GM19463 (cell line): ENCODE measurements at regions not wholly inside any gene's neighbourhood (a gene's known extent, or its start where the extent isn't known, plus 50 kb on each side); places are given as distances from the start of the nearest gene placed in this dataset.
"Not testable (repeated sequence)": the region's sequence is repeated elsewhere in the genome, so short reads cannot be mapped to it uniquely, and the experiment has no call there.

ENCODE experiments used
- ATAC-seq: cut with Tn5 transposase; IDR thresholded peaks from one replicate; pipeline ENCODE4 v1.9.1; 2021; ENCODE audit warnings: mild to moderate bottlenecking, moderate library complexity; ENCODE audit not compliant: unreplicated experiment

- no peak for ATAC-seq
These were observed 636.4 kb upstream of the ARRDC3 start for GRCh38 chr5:92019376-92019990.

GRCh38 chr5:92017776-92018175 lies 634.7 kb upstream of the ARRDC3 start:
- ATAC-seq: no peak

GRCh38 chr5:92011845-92012244 lies 628.7 kb upstream of the ARRDC3 start:
- ATAC-seq: not testable (repeated sequence)

- ATAC-seq: no peak
These were observed 620.7 kb upstream of the ARRDC3 start for GRCh38 chr5:92003806-92004205.

- no peak for ATAC-seq
These were observed 619.7 kb upstream of the ARRDC3 start for GRCh38 chr5:92002721-92003274.

GRCh38 chr5:91998774-91999173 lies 615.7 kb upstream of the ARRDC3 start:
- ATAC-seq: no peak

GRCh38 chr5:91983869-91984268 lies 600.8 kb upstream of the ARRDC3 start:
- ATAC-seq: no peak

GRCh38 chr5:91978221-91978882 lies 595.2 kb upstream of the ARRDC3 start:
- no peak for ATAC-seq

- ATAC-seq: no peak
These were observed 594.5 kb upstream of the ARRDC3 start for GRCh38 chr5:91977579-91977978.

GRCh38 chr5:91976451-91976850 lies 593.3 kb upstream of the ARRDC3 start:
- no peak for ATAC-seq

- no peak for ATAC-seq
These were observed 580.0 kb upstream of the ARRDC3 start for GRCh38 chr5:91963166-91963565.

- no peak for ATAC-seq
These were observed 574.5 kb upstream of the ARRDC3 start for GRCh38 chr5:91957666-91958065.

- ATAC-seq: no peak
These were observed 573.6 kb upstream of the ARRDC3 start for GRCh38 chr5:91956738-91957137.

- ATAC-seq: no peak
These were observed 572.5 kb upstream of the ARRDC3 start for GRCh38 chr5:91955610-91956009.

- no peak for ATAC-seq
These were observed 571.0 kb upstream of the ARRDC3 start for GRCh38 chr5:91954136-91954535.

GRCh38 chr5:91950328-91950727 lies 567.2 kb upstream of the ARRDC3 start:
- no peak for ATAC-seq

GRCh38 chr5:91946870-91947269 lies 563.8 kb upstream of the ARRDC3 start:
- ATAC-seq: no peak

- ATAC-seq: no peak
These were observed 558.5 kb upstream of the ARRDC3 start for GRCh38 chr5:91941588-91941987.

- no peak for ATAC-seq
These were observed 555.3 kb upstream of the ARRDC3 start for GRCh38 chr5:91938441-91938840.

GRCh38 chr5:91937121-91937520 lies 554.0 kb upstream of the ARRDC3 start:
- ATAC-seq: no peak

GRCh38 chr5:91929522-91929817 lies 546.4 kb upstream of the ARRDC3 start:
- ATAC-seq: no peak

GRCh38 chr5:91928754-91929521 lies 545.8 kb upstream of the ARRDC3 start:
- no peak for ATAC-seq
